Tibial nerve (tissue), 3 donors: ENCODE measurements at regions not wholly inside any gene's neighbourhood (a gene's known extent, or its start where the extent isn't known, plus 50 kb on each side); places are given as distances from the start of the nearest gene placed in this dataset.

Experiments
- POLR2A ChIP-seq, 2 donors: fragments of 450-650 bp; IDR thresholded peaks; one replicate each; pipeline ENCODE4 v1.6.1; 2017; ENCODE audit warnings: antibody characterized with exemption in 2 of 2, mild to moderate bottlenecking in 2 of 2, moderate library complexity in 2 of 2
- TF ChIP-seq, protein P1 (sequence below), 5 experiments: fragments of 200-600 bp in 3 of 5; fragments of 450-650 bp in 2 of 5; sonication (generic) in 3 of 5; IDR thresholded peaks; one replicate each; pipeline ENCODE4 v1.5.1; 2016 to 2019; ENCODE audit warnings: antibody characterized with exemption in 5 of 5, mild to moderate bottlenecking in 3 of 5, moderate library complexity in 2 of 5

DNA sequence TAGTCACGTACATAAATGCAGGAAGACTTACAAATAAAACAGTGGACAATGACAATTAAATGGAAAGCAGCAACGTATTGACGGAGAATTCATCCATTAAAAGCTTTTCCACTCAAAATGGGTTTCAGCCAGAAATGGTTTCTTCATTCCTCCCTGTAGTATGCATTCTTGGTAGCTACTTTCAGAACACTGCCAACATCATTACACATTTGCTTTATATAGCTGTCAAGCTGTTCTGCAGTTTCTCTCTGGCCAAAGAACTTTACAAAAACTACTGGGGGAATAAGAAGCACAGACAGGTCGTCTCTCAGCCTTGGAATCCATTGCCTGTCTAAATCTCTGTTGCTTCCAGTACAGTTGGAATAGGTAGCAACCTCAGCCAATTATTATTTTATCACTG lies 84.1 kb upstream of the NCKAP5 start:
- TF ChIP-seq, protein P1, sequence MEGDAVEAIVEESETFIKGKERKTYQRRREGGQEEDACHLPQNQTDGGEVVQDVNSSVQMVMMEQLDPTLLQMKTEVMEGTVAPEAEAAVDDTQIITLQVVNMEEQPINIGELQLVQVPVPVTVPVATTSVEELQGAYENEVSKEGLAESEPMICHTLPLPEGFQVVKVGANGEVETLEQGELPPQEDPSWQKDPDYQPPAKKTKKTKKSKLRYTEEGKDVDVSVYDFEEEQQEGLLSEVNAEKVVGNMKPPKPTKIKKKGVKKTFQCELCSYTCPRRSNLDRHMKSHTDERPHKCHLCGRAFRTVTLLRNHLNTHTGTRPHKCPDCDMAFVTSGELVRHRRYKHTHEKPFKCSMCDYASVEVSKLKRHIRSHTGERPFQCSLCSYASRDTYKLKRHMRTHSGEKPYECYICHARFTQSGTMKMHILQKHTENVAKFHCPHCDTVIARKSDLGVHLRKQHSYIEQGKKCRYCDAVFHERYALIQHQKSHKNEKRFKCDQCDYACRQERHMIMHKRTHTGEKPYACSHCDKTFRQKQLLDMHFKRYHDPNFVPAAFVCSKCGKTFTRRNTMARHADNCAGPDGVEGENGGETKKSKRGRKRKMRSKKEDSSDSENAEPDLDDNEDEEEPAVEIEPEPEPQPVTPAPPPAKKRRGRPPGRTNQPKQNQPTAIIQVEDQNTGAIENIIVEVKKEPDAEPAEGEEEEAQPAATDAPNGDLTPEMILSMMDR (IDR thresholded peaks at IDR 0.05): no peak
- no peak for TF ChIP-seq POLR2A (IDR thresholded peaks at IDR 0.05)
